Kidney capillary endothelial cell (primary cell): ENCODE measurements at regions not wholly inside any gene's neighbourhood (a gene's known extent, or its start where the extent isn't known, plus 50 kb on each side); places are given as distances from the start of the nearest gene placed in this dataset.

Experiments
- DNase-seq: peaks from one replicate; pipeline ENCODE4 v3.0.0-alpha.2; 2018; ENCODE audit warnings: low spot score

GRCh38 chr7:69328516-69328915, 269.8 kb upstream of the AUTS2 start:
- DNase-seq = no peak

- no peak for DNase-seq
Measured at GRCh38 chr7:69334701-69335100, 263.6 kb upstream of the AUTS2 start.

GRCh38 chr7:69335331-69335730, 262.9 kb upstream of the AUTS2 start:
- DNase-seq = no peak

- no peak for DNase-seq
Measured at GRCh38 chr7:69336976-69337375, 261.3 kb upstream of the AUTS2 start.

- no peak for DNase-seq
Measured at GRCh38 chr7:69338144-69338543, 260.1 kb upstream of the AUTS2 start.

GRCh38 chr7:69341288-69341687, 257.0 kb upstream of the AUTS2 start:
- DNase-seq = no peak

- no peak for DNase-seq
Measured at GRCh38 chr7:69342154-69342884, 256.0 kb upstream of the AUTS2 start.

GRCh38 chr7:69349291-69349690, 249.0 kb upstream of the AUTS2 start:
- DNase-seq = no peak

GRCh38 chr7:69358163-69358821, 240.0 kb upstream of the AUTS2 start:
- DNase-seq = no peak

GRCh38 chr7:69359003-69359700, 239.1 kb upstream of the AUTS2 start:
- no peak for DNase-seq

- no peak for DNase-seq
Measured at GRCh38 chr7:69360913-69361312, 237.4 kb upstream of the AUTS2 start.

- no peak for DNase-seq
Measured at GRCh38 chr7:69363136-69363535, 235.1 kb upstream of the AUTS2 start.

GRCh38 chr7:69364813-69365643, 233.2 kb upstream of the AUTS2 start:
- no peak for DNase-seq

GRCh38 chr7:69365651-69366192, 232.6 kb upstream of the AUTS2 start:
- no peak for DNase-seq

- no peak for DNase-seq
Measured at GRCh38 chr7:69367780-69368179, 230.5 kb upstream of the AUTS2 start.

- no peak for DNase-seq
Measured at GRCh38 chr7:69373171-69374043, 224.9 kb upstream of the AUTS2 start.

GRCh38 chr7:69374044-69374425, 224.2 kb upstream of the AUTS2 start:
- no peak for DNase-seq

GRCh38 chr7:69377191-69377590, 221.1 kb upstream of the AUTS2 start:
- DNase-seq = no peak

GRCh38 chr7:69388452-69389137, 209.7 kb upstream of the AUTS2 start:
- no peak for DNase-seq

GRCh38 chr7:69389216-69389615, 209.1 kb upstream of the AUTS2 start:
- DNase-seq = no peak
